ENCODE measurements at regions not wholly inside any gene's neighbourhood (a gene's known extent, or its start where the extent isn't known, plus 50 kb on each side); places are given as distances from the start of the nearest gene placed in this dataset.

GRCh38 chr5:108436696-108437095 lies 54.8 kb upstream of the FBXL17 start:
- DNase-seq (ENCODE audit: low read depth in 1 of 2, low spot score in 1 of 2): no peak
- Histone ChIP-seq H3K27me3 (ENCODE audit: insufficient read depth, poor library complexity, severe bottlenecking) (no peaks in the 10 kb centered on the region), H3K27ac (replicated peaks) (no peak overlapping the region), H3K4me3 (replicated peaks; ENCODE audit: insufficient read depth, low read length) (no peak overlapping the region)
- no peak for TF ChIP-seq GABPA (IDR thresholded peaks at IDR 0.05; ENCODE audit: low read depth)
- TF ChIP-seq CTCF (IDR thresholded peaks at IDR 0.05; ENCODE audit: insufficient read depth, low read length): no peak
- no peak for TF ChIP-seq REST (IDR thresholded peaks at IDR 0.05; ENCODE audit: insufficient replicate concordance, low read depth)
- TF ChIP-seq POLR2AphosphoS5 (IDR thresholded peaks at IDR 0.05; ENCODE audit: low read depth): no peak
- no peak for TF ChIP-seq SPI1 (IDR thresholded peaks at IDR 0.05; ENCODE audit: borderline replicate concordance, low read depth)

GRCh38 chr5:108433600-108433999 lies 51.7 kb upstream of the FBXL17 start:
- TF ChIP-seq POLR2AphosphoS5 (IDR thresholded peaks at IDR 0.05; ENCODE audit: low read depth): no peak
- TF ChIP-seq REST (IDR thresholded peaks at IDR 0.05; ENCODE audit: insufficient replicate concordance, low read depth): no peak
- TF ChIP-seq SPI1 (IDR thresholded peaks at IDR 0.05; ENCODE audit: borderline replicate concordance, low read depth): no peak
- no peak for TF ChIP-seq GABPA (IDR thresholded peaks at IDR 0.05; ENCODE audit: low read depth)
- no peak for TF ChIP-seq CTCF (IDR thresholded peaks at IDR 0.05; ENCODE audit: insufficient read depth, low read length)
- Histone ChIP-seq H3K4me3 (replicated peaks; ENCODE audit: insufficient read depth, low read length) (no peak overlapping the region), H3K27ac (replicated peaks) (no peak overlapping the region), H3K27me3 (ENCODE audit: insufficient read depth, poor library complexity, severe bottlenecking) (no peaks in the 10 kb centered on the region)
- no peak for DNase-seq (ENCODE audit: low read depth in 1 of 2, low spot score in 1 of 2)

DNA sequence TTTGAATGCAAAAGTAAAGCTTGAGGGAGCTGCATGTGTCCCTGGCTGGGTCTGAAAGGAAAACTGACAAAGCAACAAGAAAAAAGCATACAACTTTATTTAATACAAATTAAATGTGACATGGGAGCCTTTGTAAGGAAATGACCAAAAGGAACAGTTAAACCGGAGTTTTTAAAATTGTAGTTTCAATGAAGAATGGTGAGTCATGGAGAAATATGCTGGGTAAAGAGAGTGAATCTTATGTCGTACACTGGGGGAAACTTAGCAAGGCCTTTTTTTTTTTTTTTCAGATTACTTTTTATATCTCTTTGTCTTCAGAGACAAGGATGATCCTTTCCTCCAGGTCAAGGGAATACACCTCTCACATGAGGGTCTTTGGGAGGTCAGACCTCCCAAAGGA lies 50.1 kb upstream of the FBXL17 start:
- no peaks in the 10 kb centered on the region for H3K27me3 ChIP-seq (ENCODE audit: insufficient read depth, poor library complexity, severe bottlenecking)
- H3K4me3 ChIP-seq (replicated peaks; ENCODE audit: insufficient read depth, low read length): no peak overlapping the region
- TF ChIP-seq CTCF (IDR thresholded peaks at IDR 0.05; ENCODE audit: insufficient read depth, low read length) (no peak), POLR2AphosphoS5 (IDR thresholded peaks at IDR 0.05; ENCODE audit: low read depth) (no peak), GABPA (IDR thresholded peaks at IDR 0.05; ENCODE audit: low read depth) (no peak), SPI1 (IDR thresholded peaks at IDR 0.05; ENCODE audit: borderline replicate concordance, low read depth) (no peak), REST (IDR thresholded peaks at IDR 0.05; ENCODE audit: insufficient replicate concordance, low read depth) (no peak)
- H3K27ac ChIP-seq (replicated peaks): no peak overlapping the region
- no peak for DNase-seq (ENCODE audit: low read depth in 1 of 2, low spot score in 1 of 2)

Measured in HL-60 (cell line).